Testis (tissue), 2 donors: ENCODE measurements at regions not wholly inside any gene's neighbourhood (a gene's known extent, or its start where the extent isn't known, plus 50 kb on each side); places are given as distances from the start of the nearest gene placed in this dataset.

Source experiments
- POLR2A ChIP-seq: fragments of 450-650 bp; IDR thresholded peaks from one replicate; pipeline ENCODE4 v1.6.1; 2017; ENCODE audit warnings: antibody characterized with exemption, mild to moderate bottlenecking, moderate library complexity
- TF ChIP-seq, protein P1 (sequence below), 3 experiments: fragments of 450-650 bp in 2 of 3; fragments of 200-600 bp in 1 of 3; sonication (generic) in 1 of 3; IDR thresholded peaks; one replicate each; pipeline ENCODE4 v1.5.1; 2016 to 2019; ENCODE audit warnings: antibody characterized with exemption in 3 of 3, mild to moderate bottlenecking in 2 of 3, moderate library complexity in 1 of 3

DNA sequence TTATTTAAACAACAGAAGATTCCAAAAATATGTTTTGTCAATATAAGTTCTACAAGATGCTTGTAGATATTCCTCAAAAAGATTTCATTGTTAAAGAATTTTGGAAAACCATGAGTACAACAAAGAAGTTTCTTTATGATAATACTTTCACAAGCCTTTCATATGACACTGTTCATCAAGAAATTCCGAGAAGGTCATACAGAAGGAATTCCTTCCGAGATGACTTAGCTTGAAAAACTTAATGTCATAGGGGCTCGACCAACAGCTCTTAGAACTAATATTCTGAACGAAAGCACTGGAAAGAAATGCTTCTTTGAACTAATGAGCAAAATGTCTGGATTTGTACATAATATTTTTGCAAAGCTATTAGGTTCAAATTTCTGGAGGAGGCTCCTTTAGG, 403.4 kb downstream of the KLF5 start:
- TF ChIP-seq POLR2A = no peak
- TF ChIP-seq, protein P1, sequence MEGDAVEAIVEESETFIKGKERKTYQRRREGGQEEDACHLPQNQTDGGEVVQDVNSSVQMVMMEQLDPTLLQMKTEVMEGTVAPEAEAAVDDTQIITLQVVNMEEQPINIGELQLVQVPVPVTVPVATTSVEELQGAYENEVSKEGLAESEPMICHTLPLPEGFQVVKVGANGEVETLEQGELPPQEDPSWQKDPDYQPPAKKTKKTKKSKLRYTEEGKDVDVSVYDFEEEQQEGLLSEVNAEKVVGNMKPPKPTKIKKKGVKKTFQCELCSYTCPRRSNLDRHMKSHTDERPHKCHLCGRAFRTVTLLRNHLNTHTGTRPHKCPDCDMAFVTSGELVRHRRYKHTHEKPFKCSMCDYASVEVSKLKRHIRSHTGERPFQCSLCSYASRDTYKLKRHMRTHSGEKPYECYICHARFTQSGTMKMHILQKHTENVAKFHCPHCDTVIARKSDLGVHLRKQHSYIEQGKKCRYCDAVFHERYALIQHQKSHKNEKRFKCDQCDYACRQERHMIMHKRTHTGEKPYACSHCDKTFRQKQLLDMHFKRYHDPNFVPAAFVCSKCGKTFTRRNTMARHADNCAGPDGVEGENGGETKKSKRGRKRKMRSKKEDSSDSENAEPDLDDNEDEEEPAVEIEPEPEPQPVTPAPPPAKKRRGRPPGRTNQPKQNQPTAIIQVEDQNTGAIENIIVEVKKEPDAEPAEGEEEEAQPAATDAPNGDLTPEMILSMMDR (IDR thresholded peaks at IDR 0.05) = no peak
